Activated T-helper 9 cell treated with anti-CD3 and anti-CD28 coated beads, Interleukin-2, amount 50 U/mL, for 16 hours (primary cell): ENCODE measurements at regions not wholly inside any gene's neighbourhood (a gene's known extent, or its start where the extent isn't known, plus 50 kb on each side); places are given as distances from the start of the nearest gene placed in this dataset.
"Not testable (repeated sequence)": the region's sequence is repeated elsewhere in the genome, so short reads cannot be mapped to it uniquely, and the experiment has no call there.

ENCODE experiments used
- DNase-seq: peaks from one replicate; pipeline ENCODE4 v3.0.0-alpha.2; 2020; ENCODE audit warnings: low read depth

GRCh38 chr12:89880690-89881350 is 172.2 kb upstream of the ATP2B1 start:
- peak; percentile 7 for DNase-seq

GRCh38 chr12:89879766-89880165 is 171.1 kb upstream of the ATP2B1 start:
- no peak for DNase-seq

GRCh38 chr12:89878950-89879349 is 170.3 kb upstream of the ATP2B1 start:
- no peak for DNase-seq

GRCh38 chr12:89878327-89878726 is 169.7 kb upstream of the ATP2B1 start:
- no peak for DNase-seq

- DNase-seq, result no peak
These were observed 169.0 kb upstream of the ATP2B1 start for GRCh38 chr12:89877671-89878070.

- DNase-seq, result no peak
These were observed 168.5 kb upstream of the ATP2B1 start for GRCh38 chr12:89877136-89877535.

GRCh38 chr12:89875809-89876208 is 167.2 kb upstream of the ATP2B1 start:
- no peak for DNase-seq

- DNase-seq, result no peak
These were observed 166.6 kb upstream of the ATP2B1 start for GRCh38 chr12:89875225-89875624.

GRCh38 chr12:89874146-89874545 is 165.5 kb upstream of the ATP2B1 start:
- no peak for DNase-seq

- no peak for DNase-seq
These were observed 165.1 kb upstream of the ATP2B1 start for GRCh38 chr12:89873745-89874144.

- no peak for DNase-seq
These were observed 164.4 kb upstream of the ATP2B1 start for GRCh38 chr12:89872922-89873630.

GRCh38 chr12:89870413-89871184 is 162.0 kb upstream of the ATP2B1 start:
- no peak for DNase-seq

- not testable (repeated sequence) for DNase-seq
These were observed 159.0 kb upstream of the ATP2B1 start for GRCh38 chr12:89867611-89868010.

GRCh38 chr12:89864411-89864810 is 155.8 kb upstream of the ATP2B1 start:
- DNase-seq, result no peak

- DNase-seq, result no peak
These were observed 155.3 kb upstream of the ATP2B1 start for GRCh38 chr12:89863968-89864367.

GRCh38 chr12:89863493-89863938 is 154.9 kb upstream of the ATP2B1 start:
- DNase-seq, result peak; percentile 29

- DNase-seq, result no peak
These were observed 154.1 kb upstream of the ATP2B1 start for GRCh38 chr12:89862511-89863445.

- peak; percentile 7 for DNase-seq
These were observed 152.4 kb upstream of the ATP2B1 start for GRCh38 chr12:89861086-89861485.

GRCh38 chr12:89859508-89860220 is 151.0 kb upstream of the ATP2B1 start:
- no peak for DNase-seq

GRCh38 chr12:89858718-89859117 is 150.1 kb upstream of the ATP2B1 start:
- no peak for DNase-seq

- DNase-seq, result no peak
These were observed 149.1 kb upstream of the ATP2B1 start for GRCh38 chr12:89857652-89858274.
